Esophagus squamous epithelium (tissue), 4 donors: ENCODE measurements at regions not wholly inside any gene's neighbourhood (a gene's known extent, or its start where the extent isn't known, plus 50 kb on each side); places are given as distances from the start of the nearest gene placed in this dataset.

Experiments
- POLR2A ChIP-seq, 4 donors: fragments of 450-650 bp; IDR thresholded peaks; one replicate each; pipeline ENCODE4 v1.6.1; 2017; ENCODE audit warnings: antibody characterized with exemption in 4 of 4, mild to moderate bottlenecking in 4 of 4, moderate library complexity in 3 of 4
- TF ChIP-seq, protein P1 (sequence below), 6 experiments: fragments of 450-650 bp in 4 of 6; fragments of 200-600 bp in 2 of 6; sonication (generic) in 2 of 6; IDR thresholded peaks; one replicate each; pipeline ENCODE4 v1.5.1; 2016 to 2019; ENCODE audit warnings: antibody characterized with exemption in 6 of 6, mild to moderate bottlenecking in 4 of 6, moderate library complexity in 4 of 6

DNA sequence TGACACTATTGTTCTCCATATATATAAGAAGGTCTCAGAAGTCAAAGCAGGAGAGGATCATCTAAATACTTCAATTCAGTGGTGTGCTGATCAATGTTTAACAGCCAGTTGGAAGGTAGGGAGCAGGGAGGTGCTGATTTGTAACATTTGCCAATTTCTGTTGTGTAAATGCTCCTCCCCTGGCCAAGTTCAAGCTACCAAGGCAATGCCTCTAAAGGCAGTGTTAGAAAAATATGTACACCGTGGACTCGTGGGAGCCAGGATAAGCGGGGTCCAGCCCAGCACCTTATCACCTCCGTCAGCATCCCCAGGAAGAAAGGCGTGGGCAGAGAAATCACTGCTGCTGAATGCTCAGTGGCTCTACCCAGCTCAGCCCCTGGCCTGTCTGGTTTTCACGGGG lies 75.3 kb upstream of the COX10 start:
- TF ChIP-seq, protein P1, sequence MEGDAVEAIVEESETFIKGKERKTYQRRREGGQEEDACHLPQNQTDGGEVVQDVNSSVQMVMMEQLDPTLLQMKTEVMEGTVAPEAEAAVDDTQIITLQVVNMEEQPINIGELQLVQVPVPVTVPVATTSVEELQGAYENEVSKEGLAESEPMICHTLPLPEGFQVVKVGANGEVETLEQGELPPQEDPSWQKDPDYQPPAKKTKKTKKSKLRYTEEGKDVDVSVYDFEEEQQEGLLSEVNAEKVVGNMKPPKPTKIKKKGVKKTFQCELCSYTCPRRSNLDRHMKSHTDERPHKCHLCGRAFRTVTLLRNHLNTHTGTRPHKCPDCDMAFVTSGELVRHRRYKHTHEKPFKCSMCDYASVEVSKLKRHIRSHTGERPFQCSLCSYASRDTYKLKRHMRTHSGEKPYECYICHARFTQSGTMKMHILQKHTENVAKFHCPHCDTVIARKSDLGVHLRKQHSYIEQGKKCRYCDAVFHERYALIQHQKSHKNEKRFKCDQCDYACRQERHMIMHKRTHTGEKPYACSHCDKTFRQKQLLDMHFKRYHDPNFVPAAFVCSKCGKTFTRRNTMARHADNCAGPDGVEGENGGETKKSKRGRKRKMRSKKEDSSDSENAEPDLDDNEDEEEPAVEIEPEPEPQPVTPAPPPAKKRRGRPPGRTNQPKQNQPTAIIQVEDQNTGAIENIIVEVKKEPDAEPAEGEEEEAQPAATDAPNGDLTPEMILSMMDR (IDR thresholded peaks at IDR 0.05): no peak
- no peak for TF ChIP-seq POLR2A (IDR thresholded peaks at IDR 0.05)
